ENCODE measurements at regions not wholly inside any gene's neighbourhood (a gene's known extent, or its start where the extent isn't known, plus 50 kb on each side); places are given as distances from the start of the nearest gene placed in this dataset.

GRCh38 chr2:176852667-176853066, 359.9 kb upstream of the HNRNPA3 start:
- H3K79me2 ChIP-seq (ENCODE audit: insufficient read depth, low read length) = no peaks in the 10 kb centered on the region
- BruUV-seq (replicated peaks) = no TSS peak
- no peaks in the 10 kb centered on the region for H4K20me1 ChIP-seq (ENCODE audit: insufficient read depth, low read length)
- no peak overlapping the region for H3K9ac ChIP-seq (ENCODE audit: insufficient read depth, low read depth, low read length)
- CTCF ChIA-PET (ENCODE audit: low intra/inter-chr PET ratio, low total read pairs) = no interaction called here
- no peaks in the 10 kb centered on the region for H3K4me1 ChIP-seq (ENCODE audit: insufficient read depth, low read length)
- TF ChIP-seq ZNF792 (CRISPR knock-in tag; IDR thresholded peaks at IDR 0.05) (no peak), HDAC1 (CRISPR knock-in tag; IDR thresholded peaks at IDR 0.05) (no peak), NR2F2 (IDR thresholded peaks at IDR 0.05; ENCODE audit: borderline replicate concordance, low read depth) (no peak), ZSCAN9 (CRISPR knock-in tag; IDR thresholded peaks at IDR 0.05; ENCODE audit: borderline replicate concordance) (no peak), TCF12 (IDR thresholded peaks at IDR 0.05) (no peak), TCF12 (CRISPR knock-in tag; IDR thresholded peaks at IDR 0.05) (no peak), ZFP36L2 (CRISPR knock-in tag; IDR thresholded peaks at IDR 0.05) (no peak), MAFK (conservative IDR thresholded peaks at IDR 0.05 in 1 of 2, IDR thresholded peaks at IDR 0.05 in 1 of 2; ENCODE audit: low read length in 2 of 2) (no peak), MEF2D (CRISPR knock-in tag; IDR thresholded peaks at IDR 0.05) (no peak)
- no peak overlapping the region for H3K4me2 ChIP-seq (ENCODE audit: low read depth, low read length)
- H2AFZ ChIP-seq (ENCODE audit: low read length) = no peak overlapping the region
- intact Hi-C loops (cut with micrococcal nuclease; ENCODE audit: unreplicated experiment) = no loop called here
- 0% methylated on average over 3 of the region's 3 CpGs for WGBS (ENCODE audit: low lambda C conversion rate)
- H3K36me3 ChIP-seq (replicated peaks in 1 of 2; ENCODE audit: control insufficient read depth in 1 of 2, insufficient read depth in 2 of 2, low read length in 2 of 2) = no peaks in the 10 kb centered on the region
- H3K9me3 ChIP-seq (ENCODE audit: low read length) = no peaks in the 10 kb centered on the region
- FAIRE-seq = no peak
- no peak for DNase-seq (ENCODE audit: low spot score)
- POLR2A ChIA-PET = no interaction called here
- H3K27ac ChIP-seq (ENCODE audit: extremely low read length, insufficient read depth, low read length) = no peak overlapping the region
- ATAC-seq = no peak
- in situ Hi-C loops (cut with HindIII; ENCODE audit: extremely low pct_ligation_motif_present, low pct_unique_long_range_greater_than_20kb) = no loop called here
- H3K27me3 ChIP-seq (ENCODE audit: control insufficient read depth in 1 of 2, insufficient read depth in 2 of 2, low read length in 2 of 2) = no peaks in the 10 kb centered on the region
- no peak overlapping the region for H3K4me3 ChIP-seq (replicated peaks in 1 of 3; ENCODE audit: insufficient read depth in 1 of 3, low read depth in 2 of 3, low read length in 3 of 3)

- FAIRE-seq = no peak
- in situ Hi-C loops (cut with HindIII; ENCODE audit: extremely low pct_ligation_motif_present, low pct_unique_long_range_greater_than_20kb) = no loop called here
- Histone ChIP-seq H2AFZ (ENCODE audit: low read length) (no peak overlapping the region), H3K36me3 (replicated peaks in 1 of 2; ENCODE audit: control insufficient read depth in 1 of 2, insufficient read depth in 2 of 2, low read length in 2 of 2) (no peaks in the 10 kb centered on the region), H3K27me3 (ENCODE audit: control insufficient read depth in 1 of 2, insufficient read depth in 2 of 2, low read length in 2 of 2) (no peaks in the 10 kb centered on the region), H4K20me1 (ENCODE audit: insufficient read depth, low read length) (no peaks in the 10 kb centered on the region), H3K79me2 (ENCODE audit: insufficient read depth, low read length) (no peaks in the 10 kb centered on the region), H3K4me2 (ENCODE audit: low read depth, low read length) (no peak overlapping the region), H3K9me3 (ENCODE audit: low read length) (no peaks in the 10 kb centered on the region), H3K4me3 (replicated peaks in 1 of 3; ENCODE audit: insufficient read depth in 1 of 3, low read depth in 2 of 3, low read length in 3 of 3) (no peak overlapping the region), H3K9ac (ENCODE audit: insufficient read depth, low read depth, low read length) (no peak overlapping the region), H3K27ac (ENCODE audit: extremely low read length, insufficient read depth, low read length) (no peak overlapping the region), H3K4me1 (ENCODE audit: insufficient read depth, low read length) (no peaks in the 10 kb centered on the region)
- BruUV-seq (replicated peaks) = no TSS peak
- intact Hi-C loops (cut with micrococcal nuclease; ENCODE audit: unreplicated experiment) = no loop called here
- POLR2A ChIA-PET = no interaction called here
- DNase-seq (ENCODE audit: low spot score) = no peak
- no peak for ATAC-seq
- WGBS (ENCODE audit: low lambda C conversion rate) = 3% methylated on average over 1 of the region's 1 CpG
- CTCF ChIA-PET (ENCODE audit: low intra/inter-chr PET ratio, low total read pairs) = no interaction called here
- TF ChIP-seq CREB3 (CRISPR knock-in tag; IDR thresholded peaks at IDR 0.05) (no peak), MTA1 (CRISPR knock-in tag; IDR thresholded peaks at IDR 0.05; ENCODE audit: borderline replicate concordance) (no peak), GTF3A (CRISPR knock-in tag; conservative IDR thresholded peaks at IDR 0.05) (no peak), MLXIP (CRISPR knock-in tag; IDR thresholded peaks at IDR 0.05; ENCODE audit: borderline replicate concordance) (no peak), MXD4 (CRISPR knock-in tag; IDR thresholded peaks at IDR 0.05) (no peak), ZNF274 (CRISPR knock-in tag; IDR thresholded peaks at IDR 0.05) (no peak), ZSCAN31 (CRISPR knock-in tag; IDR thresholded peaks at IDR 0.05; ENCODE audit: low read depth) (no peak), EP300 (IDR thresholded peaks at IDR 0.05; ENCODE audit: low read depth in 2 of 2, low read length in 2 of 2) (no peak), EP300 (CRISPR knock-in tag; IDR thresholded peaks at IDR 0.05; ENCODE audit: borderline replicate concordance) (no peak)
These were observed 358.5 kb upstream of the HNRNPA3 start for GRCh38 chr2:176854062-176854461.

All from HepG2 (cell line).